NB4 (cell line): ENCODE measurements at regions not wholly inside any gene's neighbourhood (a gene's known extent, or its start where the extent isn't known, plus 50 kb on each side); places are given as distances from the start of the nearest gene placed in this dataset.
"Not testable (repeated sequence)": the region's sequence is repeated elsewhere in the genome, so short reads cannot be mapped to it uniquely, and the experiment has no call there.

Source experiments
- DNase-seq: peaks from one replicate; pipeline ENCODE4 v3.0.0; 2010; ENCODE audit warnings: low read depth
- H3K4me3 ChIP-seq: one replicate; pipeline ENCODE4 v1.5.1; 2011; ENCODE audit warnings: mild to moderate bottlenecking, low read depth, low read length, moderate library complexity
- MYC ChIP-seq: IDR thresholded peaks from 2 replicates; pipeline ENCODE4 v1.6.1; 2011; ENCODE audit warnings: low read depth, low read length
- POLR2A ChIP-seq: IDR thresholded peaks from 2 replicates; pipeline ENCODE4 v1.6.1; 2011; ENCODE audit warnings: mild to moderate bottlenecking; ENCODE audit not compliant: insufficient read length; ENCODE audit errors: extremely low read depth
- TF ChIP-seq, protein P1 (sequence below): IDR thresholded peaks from one replicate; pipeline ENCODE4 v1.5.1; 2012; ENCODE audit warnings: low read depth, low read length
- TF ChIP-seq, protein P2 (sequence below): IDR thresholded peaks from 2 replicates; pipeline ENCODE4 v1.6.1; 2011; ENCODE audit warnings: low read depth, low read length

GRCh38 chr12:30178916-30179315 lies 395.2 kb upstream of the TMTC1 start:
- TF ChIP-seq MYC, result no peak
- no peak overlapping the region for H3K4me3 ChIP-seq
- no peak for DNase-seq

DNA sequence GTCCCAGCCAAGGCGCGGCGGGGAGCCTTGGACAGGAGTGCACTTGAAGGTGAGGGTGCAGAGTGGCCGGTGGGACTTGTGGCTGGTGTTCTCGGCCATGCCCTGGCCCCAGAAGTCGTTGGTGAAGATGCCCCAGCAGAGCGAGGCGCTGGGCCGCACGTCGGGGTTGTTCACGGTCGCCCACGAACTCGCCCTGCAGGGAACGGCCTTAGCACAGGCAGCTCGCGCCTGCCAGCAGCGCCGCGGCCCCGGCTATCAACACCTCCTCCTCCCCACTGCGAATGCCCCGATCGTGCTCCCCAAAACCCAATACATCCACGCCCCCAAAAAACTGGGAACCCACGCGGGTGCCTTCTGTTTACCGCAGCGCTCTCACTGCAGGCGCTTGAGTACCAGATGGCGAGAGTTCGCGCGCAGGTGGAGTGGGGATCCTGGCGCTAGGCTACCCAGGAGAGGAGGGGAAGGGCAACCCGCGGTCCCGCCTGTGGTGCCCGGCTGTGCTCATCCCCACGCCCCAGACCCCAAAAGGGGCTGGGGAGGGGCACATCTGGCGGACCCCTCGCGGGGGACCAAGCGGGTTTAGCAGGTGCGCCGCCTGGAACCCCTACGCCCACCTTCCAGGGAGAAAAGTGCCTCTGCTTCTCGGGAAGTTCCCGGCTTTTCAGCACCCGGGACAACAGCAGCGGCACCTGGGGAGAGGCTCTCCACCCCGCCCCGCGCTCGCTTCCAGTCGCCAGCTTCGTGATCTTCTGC lies 386.3 kb upstream of the TMTC1 start:
- H3K4me3 ChIP-seq, result no peak overlapping the region

DNA sequence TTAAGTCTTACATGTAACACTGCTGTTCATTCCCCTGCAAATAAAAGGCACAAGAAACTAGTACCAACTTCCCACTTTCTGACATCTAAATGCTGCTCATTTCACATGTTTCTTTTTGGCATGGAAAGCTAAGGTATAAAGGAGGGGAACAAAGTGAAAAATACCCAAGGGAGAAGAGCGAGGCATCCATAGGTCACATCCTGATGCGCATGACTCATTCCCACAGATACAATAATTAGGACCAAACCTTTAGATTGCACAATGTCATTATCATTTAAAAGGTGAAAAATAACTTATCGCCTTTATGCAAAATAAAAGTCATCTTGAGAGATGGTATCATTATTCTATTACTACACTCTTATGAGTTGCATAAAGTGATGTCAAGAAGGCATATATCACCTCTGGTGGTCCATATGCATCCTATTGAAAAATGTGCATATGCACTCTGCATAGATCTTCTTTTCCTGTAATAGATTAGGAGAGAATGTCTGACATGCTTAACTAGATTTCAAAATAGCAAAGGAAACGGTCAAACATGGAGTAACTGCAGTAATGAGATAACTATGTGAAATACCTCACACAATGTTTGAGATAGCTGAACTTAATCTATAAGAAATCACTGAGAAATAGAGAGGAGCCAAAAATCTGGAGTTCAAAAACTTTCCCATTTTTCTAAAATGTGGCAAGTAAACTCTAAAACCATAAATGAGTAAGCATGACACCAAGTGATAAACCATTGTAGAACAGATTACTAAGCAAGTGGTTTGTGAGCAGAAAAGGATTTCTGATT lies 382.5 kb upstream of the TMTC1 start:
- DNase-seq, result no peak
- TF ChIP-seq, protein P1, sequence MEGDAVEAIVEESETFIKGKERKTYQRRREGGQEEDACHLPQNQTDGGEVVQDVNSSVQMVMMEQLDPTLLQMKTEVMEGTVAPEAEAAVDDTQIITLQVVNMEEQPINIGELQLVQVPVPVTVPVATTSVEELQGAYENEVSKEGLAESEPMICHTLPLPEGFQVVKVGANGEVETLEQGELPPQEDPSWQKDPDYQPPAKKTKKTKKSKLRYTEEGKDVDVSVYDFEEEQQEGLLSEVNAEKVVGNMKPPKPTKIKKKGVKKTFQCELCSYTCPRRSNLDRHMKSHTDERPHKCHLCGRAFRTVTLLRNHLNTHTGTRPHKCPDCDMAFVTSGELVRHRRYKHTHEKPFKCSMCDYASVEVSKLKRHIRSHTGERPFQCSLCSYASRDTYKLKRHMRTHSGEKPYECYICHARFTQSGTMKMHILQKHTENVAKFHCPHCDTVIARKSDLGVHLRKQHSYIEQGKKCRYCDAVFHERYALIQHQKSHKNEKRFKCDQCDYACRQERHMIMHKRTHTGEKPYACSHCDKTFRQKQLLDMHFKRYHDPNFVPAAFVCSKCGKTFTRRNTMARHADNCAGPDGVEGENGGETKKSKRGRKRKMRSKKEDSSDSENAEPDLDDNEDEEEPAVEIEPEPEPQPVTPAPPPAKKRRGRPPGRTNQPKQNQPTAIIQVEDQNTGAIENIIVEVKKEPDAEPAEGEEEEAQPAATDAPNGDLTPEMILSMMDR, result no peak
- no peak for TF ChIP-seq POLR2A
- TF ChIP-seq MYC, result no peak
- TF ChIP-seq, protein P2, sequence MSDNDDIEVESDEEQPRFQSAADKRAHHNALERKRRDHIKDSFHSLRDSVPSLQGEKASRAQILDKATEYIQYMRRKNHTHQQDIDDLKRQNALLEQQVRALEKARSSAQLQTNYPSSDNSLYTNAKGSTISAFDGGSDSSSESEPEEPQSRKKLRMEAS, result no peak
- no peak overlapping the region for H3K4me3 ChIP-seq

More for the DNA sequence above, 386.3 kb upstream of the TMTC1 start:
- TF ChIP-seq, protein P2, result no peak
- TF ChIP-seq, protein P1, result no peak
- TF ChIP-seq POLR2A (no peak), MYC (no peak)
- no peak for DNase-seq

DNA sequence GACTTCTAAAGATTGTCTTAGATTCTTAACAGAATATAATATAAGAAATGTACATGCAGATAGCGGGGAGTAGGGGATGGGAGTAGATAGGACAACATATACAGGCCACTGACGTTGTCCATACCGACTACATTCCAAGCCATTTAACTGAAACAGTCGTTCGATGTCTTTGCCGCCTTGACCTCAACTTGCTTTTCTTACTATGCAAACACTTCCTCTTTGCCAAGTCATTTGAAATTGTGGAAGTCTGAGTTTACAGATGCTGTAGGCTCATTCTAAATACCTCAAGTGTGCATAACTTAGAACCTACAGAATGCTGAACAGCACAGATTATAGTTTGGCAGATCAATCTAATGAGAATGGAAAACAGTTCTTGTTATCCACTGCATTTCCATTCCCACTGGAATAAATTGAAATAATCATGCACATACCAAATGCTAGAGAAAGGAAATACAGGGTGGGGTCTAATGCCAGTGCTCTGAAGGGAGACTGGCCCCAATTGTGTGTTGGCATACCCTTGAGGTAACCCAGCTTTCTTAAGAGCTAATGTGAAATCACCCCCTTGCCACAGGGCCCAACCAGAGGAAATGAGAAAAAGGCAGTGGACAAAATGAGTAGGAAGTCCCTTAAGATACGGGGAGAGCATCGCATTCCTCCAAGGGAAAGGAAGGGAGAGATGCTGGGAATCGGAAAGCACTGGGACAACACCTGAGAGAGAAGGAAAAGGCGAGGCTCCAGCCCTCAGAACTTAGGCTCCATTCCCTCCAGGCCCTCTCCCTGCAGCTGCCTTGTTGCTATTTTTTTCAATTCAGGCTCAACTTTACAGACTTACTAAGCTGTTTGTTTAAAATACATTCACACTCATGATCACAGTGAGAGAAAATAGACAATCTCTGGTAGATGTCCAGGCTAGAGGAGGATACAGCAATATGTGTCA lies 380.9 kb upstream of the TMTC1 start:
- H3K4me3 ChIP-seq, result no peak overlapping the region
- no peak for DNase-seq
- TF ChIP-seq MYC (no peak), POLR2A (no peak)
- TF ChIP-seq, protein P1, result no peak
- TF ChIP-seq, protein P2, result no peak

- not testable (repeated sequence) for H3K4me3 ChIP-seq, DNase-seq
Measured at GRCh38 chr12:30156833-30157232, 373.1 kb upstream of the TMTC1 start.

GRCh38 chr12:30155001-30155730 lies 371.4 kb upstream of the TMTC1 start:
- DNase-seq, result no peak
- no peak overlapping the region for H3K4me3 ChIP-seq
- no peak for TF ChIP-seq POLR2A
- TF ChIP-seq, protein P2, result no peak
